Psoas muscle (tissue), 7 donors: ENCODE measurements at regions not wholly inside any gene's neighbourhood (a gene's known extent, or its start where the extent isn't known, plus 50 kb on each side); places are given as distances from the start of the nearest gene placed in this dataset.

Source experiments
- ATAC-seq, 4 donors: fragments of 200-7000 bp; cut with Tn5 transposase; one replicate each; pipeline ENCODE4 v1.9.1; 2020; ENCODE audit warnings: moderate library complexity in 3 of 4, mild to moderate bottlenecking in 2 of 4
- DNase-seq, 2 donors: peaks; one replicate each; pipeline ENCODE4 v3.0.0-alpha.2; 2020
- H3K27ac ChIP-seq: fragments of 200-600 bp; one replicate; pipeline ENCODE4 v1.8.0; 2022
- H3K27me3 ChIP-seq, 3 donors: fragments of 200-600 bp in 1 of 3; one replicate each; pipeline versions ENCODE4 v1.6.1 to v1.8.0; 2013 to 2022; ENCODE audit warnings: low read length in 2 of 3, mild to moderate bottlenecking in 2 of 3, moderate library complexity in 1 of 3; ENCODE audit not compliant: insufficient read depth in 3 of 3
- H3K36me3 ChIP-seq, 2 donors: fragments of 200-600 bp in 1 of 2; one replicate each; pipeline versions ENCODE4 v1.6.1 to v1.8.0; 2013 to 2022; ENCODE audit warnings: low read depth in 1 of 2, mild to moderate bottlenecking in 1 of 2, moderate library complexity in 1 of 2; ENCODE audit not compliant: insufficient read depth in 1 of 2
- H3K4me1 ChIP-seq: fragments of 200-600 bp; one replicate; pipeline ENCODE4 v1.8.0; 2022
- H3K4me3 ChIP-seq: fragments of 200-600 bp; one replicate; pipeline ENCODE4 v1.8.0; 2022; ENCODE audit warnings: mild to moderate bottlenecking
- H3K9me3 ChIP-seq: fragments of 200-600 bp; one replicate; pipeline ENCODE4 v1.8.0; 2022
- CTCF ChIP-seq: fragments of 200-600 bp; IDR thresholded peaks from one replicate; pipeline ENCODE4 v1.8.0; 2022; ENCODE audit warnings: antibody characterized with exemption
- WGBS, 3 donors: extraction: QIAGEN DNeasy Blood & Tissue Kit; methylation state at CpG; one replicate each; pipeline versions ENCODE4 v1.1.6 to v1.1.7; 2013; 5-methylcytosine and 5-hydroxymethylcytosine counted together
- intact Hi-C, 2 donors: fragments of 100-400 bp; cut with DNase I; formaldehyde crosslinking; loops; one replicate each; pipeline versions ENCODE4 v1.11.0 to v1.14.2; 2022
- donor health status: healthy with polysubstance abuse.
- donor health status: DM: no; HTN: no; CAD: no; lungs with moderate emphysema.
- donor health status: Bipolar disorder and iron deficiency.
- donor health status: healthy.
- donor health status: DM: yes; HTN: yes; CAD: no.
- donor health status: DM: no; HTN: no; CAD: no.
- donor health status: DM: yes; HTN: yes; CAD: no.

- 44 to 60% (median 56%) methylated on average over 11 of the region's 11 CpGs for WGBS, 3 donors
- no peak for ATAC-seq
Observed at GRCh38 chr6:6474170-6474920, 114.2 kb upstream of the LY86 start.

GRCh38 chr6:6479785-6480184, 108.7 kb upstream of the LY86 start:
- WGBS, 3 donors: 59 to 67% (median 65%) methylated on average over 6 of the region's 6 CpGs
- Histone ChIP-seq H3K9me3 (peaks cover 8% of the 10 kb centered on the region), H3K27me3 (no peaks in the 10 kb centered on the region), H3K27ac (no peak overlapping the region), H3K36me3 (no peaks in the 10 kb centered on the region), H3K4me3 (no peak overlapping the region), H3K4me1 (no peaks in the 10 kb centered on the region)
- no peak for TF ChIP-seq CTCF
- no peak for ATAC-seq
- intact Hi-C loops: no loop called here
- no peak for DNase-seq

More at GRCh38 chr6:6474170-6474920, 114.2 kb upstream of the LY86 start:
- Histone ChIP-seq H3K9me3 (peaks cover 7% of the 10 kb centered on the region), H3K36me3 (no peaks in the 10 kb centered on the region), H3K27ac (no peak overlapping the region), H3K4me3 (no peak overlapping the region), H3K4me1 (no peaks in the 10 kb centered on the region), H3K27me3 (no peaks in the 10 kb centered on the region)
- intact Hi-C loops: no loop called here
- no peak for DNase-seq
- TF ChIP-seq CTCF: no peak

GRCh38 chr6:6482256-6482655, 106.3 kb upstream of the LY86 start:
- no peaks in the 10 kb centered on the region for H3K36me3 ChIP-seq
- H3K4me1 ChIP-seq: no peaks in the 10 kb centered on the region
- ATAC-seq (no peak), DNase-seq (no peak)
- no peak overlapping the region for H3K4me3 ChIP-seq
- WGBS, 3 donors: 81 to 94% (median 89%) methylated on average over 5 of the region's 5 CpGs
- H3K9me3 ChIP-seq: peaks cover 8% of the 10 kb centered on the region
- no peak overlapping the region for H3K27ac ChIP-seq
- H3K27me3 ChIP-seq: no peaks in the 10 kb centered on the region
- TF ChIP-seq CTCF: no peak
- intact Hi-C loops: no loop called here

- WGBS, 3 donors: 48 to 96% (median 70%) methylated on average over 2 of the region's 2 CpGs
- Histone ChIP-seq H3K4me3 (no peak overlapping the region), H3K4me1 (no peaks in the 10 kb centered on the region), H3K27ac (no peak overlapping the region), H3K36me3 (no peaks in the 10 kb centered on the region), H3K27me3 (no peaks in the 10 kb centered on the region), H3K9me3 (peaks cover 8% of the 10 kb centered on the region)
- no peak for ATAC-seq
- intact Hi-C loops: no loop called here
- TF ChIP-seq CTCF: no peak
- no peak for DNase-seq
Observed at GRCh38 chr6:6483168-6483567, 105.4 kb upstream of the LY86 start.

GRCh38 chr6:6483733-6484132, 104.8 kb upstream of the LY86 start:
- 72 to 85% (median 75%) methylated on average over 2 of the region's 2 CpGs for WGBS, 3 donors
- Histone ChIP-seq H3K27me3 (no peaks in the 10 kb centered on the region), H3K4me3 (no peak overlapping the region), H3K4me1 (no peaks in the 10 kb centered on the region), H3K36me3 (no peaks in the 10 kb centered on the region), H3K27ac (no peak overlapping the region), H3K9me3 (peaks cover 8% of the 10 kb centered on the region)
- TF ChIP-seq CTCF: no peak
- no peak for DNase-seq
- no peak for ATAC-seq
- intact Hi-C loops: no loop called here
